ENCODE measurements at regions not wholly inside any gene's neighbourhood (a gene's known extent, or its start where the extent isn't known, plus 50 kb on each side); places are given as distances from the start of the nearest gene placed in this dataset.

GRCh38 chr4:17400686-17401085, 111.2 kb downstream of the QDPR start:
- Histone ChIP-seq H3K4me1 (ENCODE audit: control insufficient read depth, extremely low read depth, insufficient read depth, low read length) (no peaks in the 10 kb centered on the region), H2AFZ (ENCODE audit: low read length) (no peak overlapping the region), H3K79me2 (ENCODE audit: control insufficient read depth, insufficient read depth, low read length) (no peaks in the 10 kb centered on the region), H3K9me3 (ENCODE audit: control insufficient read depth, insufficient read depth, low read depth, low read length) (no peaks in the 10 kb centered on the region), H3K27me3 (ENCODE audit: control insufficient read depth, insufficient read depth, low read length) (no peaks in the 10 kb centered on the region), H3K36me3 (ENCODE audit: control insufficient read depth, insufficient read depth, low read length) (no peaks in the 10 kb centered on the region), H3K4me3 (replicated peaks in 1 of 4; ENCODE audit: control extremely low read depth in 1 of 4, insufficient read depth in 1 of 4, low read depth in 3 of 4, low read length in 4 of 4) (no peak overlapping the region), H3K4me2 (ENCODE audit: extremely low read depth, insufficient read depth, low read length) (no peak overlapping the region), H4K20me1 (ENCODE audit: control insufficient read depth, extremely low read depth, insufficient read depth, low read length) (no peaks in the 10 kb centered on the region), H3K27ac (ENCODE audit: insufficient read depth, low read length) (no peak overlapping the region), H3K9ac (ENCODE audit: insufficient read depth, low read length) (no peak overlapping the region)
- TF ChIP-seq CTCF (conservative IDR thresholded peaks at IDR 0.05 in 1 of 2, IDR thresholded peaks at IDR 0.05 in 1 of 2; ENCODE audit: low read depth in 1 of 2, low read length in 2 of 2) (no peak), EZH2 (IDR thresholded peaks at IDR 0.05; ENCODE audit: low read length, missing control alignments) (no peak)
- DNase-seq (ENCODE audit: low read depth in 2 of 2), result peak in 1 of 2 donors; percentile 9

- H4K20me1 ChIP-seq (ENCODE audit: control insufficient read depth, extremely low read depth, insufficient read depth, low read length), result no peaks in the 10 kb centered on the region
- no peak for DNase-seq (ENCODE audit: low read depth in 2 of 2)
- H3K79me2 ChIP-seq (ENCODE audit: control insufficient read depth, insufficient read depth, low read length), result no peaks in the 10 kb centered on the region
- H3K36me3 ChIP-seq (ENCODE audit: control insufficient read depth, insufficient read depth, low read length), result no peaks in the 10 kb centered on the region
- H3K9me3 ChIP-seq (ENCODE audit: control insufficient read depth, insufficient read depth, low read depth, low read length), result no peaks in the 10 kb centered on the region
- TF ChIP-seq EZH2 (IDR thresholded peaks at IDR 0.05; ENCODE audit: low read length, missing control alignments) (no peak), CTCF (conservative IDR thresholded peaks at IDR 0.05 in 1 of 2, IDR thresholded peaks at IDR 0.05 in 1 of 2; ENCODE audit: low read depth in 1 of 2, low read length in 2 of 2) (no peak)
- no peaks in the 10 kb centered on the region for H3K4me1 ChIP-seq (ENCODE audit: control insufficient read depth, extremely low read depth, insufficient read depth, low read length)
- H3K27me3 ChIP-seq (ENCODE audit: control insufficient read depth, insufficient read depth, low read length), result no peaks in the 10 kb centered on the region
- H2AFZ ChIP-seq (ENCODE audit: low read length), result no peak overlapping the region
- no peak overlapping the region for H3K9ac ChIP-seq (ENCODE audit: insufficient read depth, low read length)
- no peak overlapping the region for H3K27ac ChIP-seq (ENCODE audit: insufficient read depth, low read length)
- H3K4me2 ChIP-seq (ENCODE audit: extremely low read depth, insufficient read depth, low read length), result no peak overlapping the region
- no peak overlapping the region for H3K4me3 ChIP-seq (replicated peaks in 1 of 4; ENCODE audit: control extremely low read depth in 1 of 4, insufficient read depth in 1 of 4, low read depth in 3 of 4, low read length in 4 of 4)
Measured at GRCh38 chr4:17398805-17399204, 113.1 kb downstream of the QDPR start.

- DNase-seq (ENCODE audit: low read depth in 2 of 2), result no peak
Measured at GRCh38 chr4:17398035-17398434, 113.9 kb downstream of the QDPR start.

More at GRCh38 chr4:17398035-17398434, 113.9 kb downstream of the QDPR start:
- Histone ChIP-seq H3K27ac (ENCODE audit: insufficient read depth, low read length) (no peak overlapping the region), H3K36me3 (ENCODE audit: control insufficient read depth, insufficient read depth, low read length) (no peaks in the 10 kb centered on the region), H3K27me3 (ENCODE audit: control insufficient read depth, insufficient read depth, low read length) (no peaks in the 10 kb centered on the region), H3K4me2 (ENCODE audit: extremely low read depth, insufficient read depth, low read length) (no peak overlapping the region), H3K4me1 (ENCODE audit: control insufficient read depth, extremely low read depth, insufficient read depth, low read length) (no peaks in the 10 kb centered on the region), H3K9ac (ENCODE audit: insufficient read depth, low read length) (no peak overlapping the region), H3K79me2 (ENCODE audit: control insufficient read depth, insufficient read depth, low read length) (no peaks in the 10 kb centered on the region), H3K9me3 (ENCODE audit: control insufficient read depth, insufficient read depth, low read depth, low read length) (no peaks in the 10 kb centered on the region), H2AFZ (ENCODE audit: low read length) (no peak overlapping the region), H4K20me1 (ENCODE audit: control insufficient read depth, extremely low read depth, insufficient read depth, low read length) (no peaks in the 10 kb centered on the region), H3K4me3 (replicated peaks in 1 of 4; ENCODE audit: control extremely low read depth in 1 of 4, insufficient read depth in 1 of 4, low read depth in 3 of 4, low read length in 4 of 4) (no peak overlapping the region)
- TF ChIP-seq CTCF (conservative IDR thresholded peaks at IDR 0.05 in 1 of 2, IDR thresholded peaks at IDR 0.05 in 1 of 2; ENCODE audit: low read depth in 1 of 2, low read length in 2 of 2) (no peak), EZH2 (IDR thresholded peaks at IDR 0.05; ENCODE audit: low read length, missing control alignments) (no peak)
